ENCODE measurements at regions not wholly inside any gene's neighbourhood (a gene's known extent, or its start where the extent isn't known, plus 50 kb on each side); places are given as distances from the start of the nearest gene placed in this dataset.

GRCh38 chrX:81348388-81348787 is 146.5 kb downstream of the SH3BGRL start:
- H3K27me3 Mint-ChIP-seq (ENCODE audit: unreplicated experiment): peaks cover 5% of the 10 kb centered on the region
- no peaks in the 10 kb centered on the region for H3K4me1 Mint-ChIP-seq (ENCODE audit: unreplicated experiment)
- H3K9me3 Mint-ChIP-seq (ENCODE audit: unreplicated experiment): no peaks in the 10 kb centered on the region
- H3K27ac Mint-ChIP-seq (ENCODE audit: unreplicated experiment): no peak overlapping the region
- no peak for TF ChIP-seq CTCF (IDR thresholded peaks at IDR 0.05; ENCODE audit: unreplicated experiment)
- H3K36me3 Mint-ChIP-seq (ENCODE audit: low read depth, unreplicated experiment): peaks cover 6% of the 10 kb centered on the region
- H3K4me3 Mint-ChIP-seq (ENCODE audit: unreplicated experiment): no peak overlapping the region
- DNase-seq (ENCODE audit: low spot score): no peak

DNA sequence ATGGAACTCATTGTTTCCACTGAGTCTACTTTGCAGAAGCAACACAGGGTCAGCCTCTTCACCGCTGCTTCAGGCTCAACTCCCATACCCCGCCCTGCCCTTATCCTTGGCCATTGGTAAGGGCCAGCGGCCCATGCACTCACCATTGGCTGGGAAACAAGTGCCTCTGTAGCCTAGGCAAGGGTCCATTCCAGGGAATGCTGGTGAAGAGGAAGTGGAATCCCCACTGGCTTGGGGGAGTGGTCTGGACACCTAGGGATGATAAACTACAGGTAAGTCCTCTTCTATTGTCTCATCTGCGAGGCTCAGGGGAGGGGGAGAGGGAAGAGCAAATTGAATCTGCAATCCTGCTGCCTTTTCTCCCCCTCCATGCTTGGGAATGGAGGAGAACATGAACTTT is 153.1 kb downstream of the SH3BGRL start:
- Mint-ChIP-seq H3K9me3 (ENCODE audit: unreplicated experiment) (no peaks in the 10 kb centered on the region), H3K4me3 (ENCODE audit: unreplicated experiment) (no peak overlapping the region), H3K27me3 (ENCODE audit: unreplicated experiment) (peaks cover 6% of the 10 kb centered on the region), H3K27ac (ENCODE audit: unreplicated experiment) (peak overlapping the region; percentile 95), H3K4me1 (ENCODE audit: unreplicated experiment) (peaks cover 20% of the 10 kb centered on the region), H3K36me3 (ENCODE audit: low read depth, unreplicated experiment) (peaks cover 7% of the 10 kb centered on the region)
- no peak for DNase-seq (ENCODE audit: low spot score)
- no peak for TF ChIP-seq CTCF (IDR thresholded peaks at IDR 0.05; ENCODE audit: unreplicated experiment)

DNA sequence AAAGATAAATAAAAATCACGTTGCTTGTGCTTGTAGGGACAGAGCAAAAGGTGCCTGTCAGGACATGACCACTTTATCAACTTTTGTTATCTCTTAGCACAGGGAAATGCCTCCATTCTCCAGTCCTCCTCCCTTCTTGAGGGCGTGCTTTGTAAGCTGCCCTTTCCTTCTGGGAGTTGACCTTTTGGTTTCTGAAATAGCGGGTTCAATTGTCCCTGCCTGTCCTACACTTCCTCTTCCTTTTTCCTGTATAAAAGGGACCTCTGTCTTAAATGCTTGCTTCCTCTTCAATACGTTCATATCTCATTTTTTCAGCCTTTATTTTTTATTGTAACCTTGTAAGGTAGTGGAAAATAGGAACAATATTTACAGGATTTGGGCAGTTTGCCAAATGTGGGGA is 153.5 kb downstream of the SH3BGRL start:
- peaks cover 7% of the 10 kb centered on the region for H3K36me3 Mint-ChIP-seq (ENCODE audit: low read depth, unreplicated experiment)
- peak overlapping the region; percentile 95 for H3K27ac Mint-ChIP-seq (ENCODE audit: unreplicated experiment)
- H3K4me3 Mint-ChIP-seq (ENCODE audit: unreplicated experiment): no peak overlapping the region
- H3K27me3 Mint-ChIP-seq (ENCODE audit: unreplicated experiment): peaks cover 6% of the 10 kb centered on the region
- DNase-seq (ENCODE audit: low spot score): peak; percentile 3
- TF ChIP-seq CTCF (IDR thresholded peaks at IDR 0.05; ENCODE audit: unreplicated experiment): no peak
- peaks cover 20% of the 10 kb centered on the region for H3K4me1 Mint-ChIP-seq (ENCODE audit: unreplicated experiment)
- no peaks in the 10 kb centered on the region for H3K9me3 Mint-ChIP-seq (ENCODE audit: unreplicated experiment)

DNA sequence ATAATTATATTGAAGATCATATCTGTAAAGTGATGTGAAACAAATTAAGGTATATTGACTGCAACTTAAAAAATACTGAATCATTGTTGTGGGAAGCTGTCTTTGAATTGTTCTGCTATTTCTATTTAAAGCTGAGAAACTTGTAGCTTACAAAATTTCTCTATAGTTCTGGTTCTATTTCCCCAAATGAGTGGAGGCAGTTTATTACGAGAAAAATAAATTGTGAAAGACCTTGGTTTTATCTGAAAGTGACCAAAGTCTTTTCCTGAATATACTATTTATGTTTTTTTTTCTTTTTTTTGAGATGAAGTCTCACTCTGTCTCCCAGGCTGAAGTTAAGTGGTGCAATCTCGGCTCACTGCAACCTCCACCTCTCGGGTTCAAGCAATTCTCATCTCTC is 165.4 kb downstream of the SH3BGRL start:
- no peak overlapping the region for H3K27ac Mint-ChIP-seq (ENCODE audit: unreplicated experiment)
- TF ChIP-seq CTCF (IDR thresholded peaks at IDR 0.05; ENCODE audit: unreplicated experiment): no peak
- no peaks in the 10 kb centered on the region for H3K4me1 Mint-ChIP-seq (ENCODE audit: unreplicated experiment)
- no peak for DNase-seq (ENCODE audit: low spot score)
- H3K36me3 Mint-ChIP-seq (ENCODE audit: low read depth, unreplicated experiment): no peaks in the 10 kb centered on the region
- no peak overlapping the region for H3K4me3 Mint-ChIP-seq (ENCODE audit: unreplicated experiment)
- no peaks in the 10 kb centered on the region for H3K9me3 Mint-ChIP-seq (ENCODE audit: unreplicated experiment)
- no peaks in the 10 kb centered on the region for H3K27me3 Mint-ChIP-seq (ENCODE audit: unreplicated experiment)

- no peak overlapping the region for H3K4me3 Mint-ChIP-seq (ENCODE audit: unreplicated experiment)
- TF ChIP-seq CTCF (IDR thresholded peaks at IDR 0.05; ENCODE audit: unreplicated experiment): peak; percentile 59
- H3K9me3 Mint-ChIP-seq (ENCODE audit: unreplicated experiment): no peaks in the 10 kb centered on the region
- DNase-seq (ENCODE audit: low spot score): peak; percentile 2
- no peaks in the 10 kb centered on the region for H3K4me1 Mint-ChIP-seq (ENCODE audit: unreplicated experiment)
- no peak overlapping the region for H3K27ac Mint-ChIP-seq (ENCODE audit: unreplicated experiment)
- no peaks in the 10 kb centered on the region for H3K27me3 Mint-ChIP-seq (ENCODE audit: unreplicated experiment)
- H3K36me3 Mint-ChIP-seq (ENCODE audit: low read depth, unreplicated experiment): no peaks in the 10 kb centered on the region
Observed at GRCh38 chrX:81377329-81377728, 175.4 kb downstream of the SH3BGRL start.

All from endothelial cell (in vitro differentiated cells).